ENCODE measurements at regions not wholly inside any gene's neighbourhood (a gene's known extent, or its start where the extent isn't known, plus 50 kb on each side); places are given as distances from the start of the nearest gene placed in this dataset.
"Not testable (repeated sequence)": the region's sequence is repeated elsewhere in the genome, so short reads cannot be mapped to it uniquely, and the experiment has no call there.

DNA sequence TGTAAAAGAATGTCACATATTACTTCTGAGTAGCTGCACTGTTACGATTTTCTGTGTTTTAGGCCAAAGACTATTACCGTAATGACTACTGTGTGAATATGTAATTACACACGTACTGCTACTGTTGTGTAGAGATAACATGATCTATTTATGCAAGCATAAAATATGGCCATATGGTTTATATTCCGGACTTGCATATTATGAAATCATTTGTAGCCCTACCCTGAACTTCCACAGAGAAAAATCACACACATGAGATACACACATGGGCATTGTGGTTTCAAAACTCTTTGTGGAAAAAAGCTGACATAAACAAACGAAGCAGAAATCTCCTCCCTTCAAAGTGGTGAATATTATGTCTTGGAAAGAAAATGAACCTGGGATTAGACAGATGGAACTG lies 373.0 kb upstream of the ADAMTS5 start:
- no peak for DNase-seq
- Mint-ChIP-seq H3K4me1 (no peaks in the 10 kb centered on the region), H3K4me3 (no peak overlapping the region), H3K27me3 (ENCODE audit: insufficient read depth) (no peaks in the 10 kb centered on the region), H3K36me3 (ENCODE audit: low read depth) (no peaks in the 10 kb centered on the region), H3K27ac (no peak overlapping the region), H3K9me3 (no peaks in the 10 kb centered on the region)
- Histone ChIP-seq H3K36me3 (ENCODE audit: control insufficient read depth, insufficient read depth, low read length) (no peaks in the 10 kb centered on the region), H3K27ac (ENCODE audit: low read depth, low read length) (no peak overlapping the region), H3K27me3 (ENCODE audit: control insufficient read depth, insufficient read depth, low read length, poor library complexity, severe bottlenecking) (no peaks in the 10 kb centered on the region), H3K4me1 (ENCODE audit: control insufficient read depth, insufficient read depth, low read length) (no peaks in the 10 kb centered on the region), H3K9ac (ENCODE audit: extremely low read depth, low read length, poor library complexity, severe bottlenecking) (no peak overlapping the region), H3K4me3 (ENCODE audit: low read length) (no peak overlapping the region), H3K9me3 (ENCODE audit: control insufficient read depth, low read length) (no peaks in the 10 kb centered on the region)
- WGBS, 2 experiments (ENCODE audit: insufficient coverage in 1 of 2, insufficient read length in 1 of 2), result 90 to 97% methylated on average over 2 to 5 of the region's 5 CpGs
- TF ChIP-seq, protein P1, sequence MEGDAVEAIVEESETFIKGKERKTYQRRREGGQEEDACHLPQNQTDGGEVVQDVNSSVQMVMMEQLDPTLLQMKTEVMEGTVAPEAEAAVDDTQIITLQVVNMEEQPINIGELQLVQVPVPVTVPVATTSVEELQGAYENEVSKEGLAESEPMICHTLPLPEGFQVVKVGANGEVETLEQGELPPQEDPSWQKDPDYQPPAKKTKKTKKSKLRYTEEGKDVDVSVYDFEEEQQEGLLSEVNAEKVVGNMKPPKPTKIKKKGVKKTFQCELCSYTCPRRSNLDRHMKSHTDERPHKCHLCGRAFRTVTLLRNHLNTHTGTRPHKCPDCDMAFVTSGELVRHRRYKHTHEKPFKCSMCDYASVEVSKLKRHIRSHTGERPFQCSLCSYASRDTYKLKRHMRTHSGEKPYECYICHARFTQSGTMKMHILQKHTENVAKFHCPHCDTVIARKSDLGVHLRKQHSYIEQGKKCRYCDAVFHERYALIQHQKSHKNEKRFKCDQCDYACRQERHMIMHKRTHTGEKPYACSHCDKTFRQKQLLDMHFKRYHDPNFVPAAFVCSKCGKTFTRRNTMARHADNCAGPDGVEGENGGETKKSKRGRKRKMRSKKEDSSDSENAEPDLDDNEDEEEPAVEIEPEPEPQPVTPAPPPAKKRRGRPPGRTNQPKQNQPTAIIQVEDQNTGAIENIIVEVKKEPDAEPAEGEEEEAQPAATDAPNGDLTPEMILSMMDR (conservative IDR thresholded peaks at IDR 0.05), result no peak

DNA sequence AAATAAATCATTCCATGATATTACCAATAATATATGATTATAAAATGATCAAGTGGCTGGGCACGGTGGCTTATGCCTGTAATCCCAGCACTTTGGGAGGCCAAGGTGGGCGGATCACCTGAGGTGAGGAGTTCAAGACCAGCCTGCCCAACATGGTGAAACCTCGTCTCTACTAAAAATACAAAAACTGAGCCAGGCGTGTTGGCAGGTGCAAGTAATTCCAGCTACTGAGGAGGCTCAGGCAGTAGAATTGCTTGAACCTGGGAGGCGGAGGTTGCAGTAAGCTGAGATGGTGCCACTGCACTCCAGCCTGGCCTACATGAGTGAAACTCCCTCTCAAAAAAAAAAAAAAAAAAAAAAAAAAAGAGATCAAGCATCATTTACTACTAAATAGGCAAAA lies 371.1 kb upstream of the ADAMTS5 start:
- H3K9me3 Mint-ChIP-seq; H3K36me3 ChIP-seq (ENCODE audit: control insufficient read depth, insufficient read depth, low read length); H3K36me3 Mint-ChIP-seq (ENCODE audit: low read depth); H3K27me3 ChIP-seq (ENCODE audit: control insufficient read depth, insufficient read depth, low read length, poor library complexity, severe bottlenecking); DNase-seq; H3K27ac Mint-ChIP-seq; H3K4me1 Mint-ChIP-seq; H3K4me1 ChIP-seq (ENCODE audit: control insufficient read depth, insufficient read depth, low read length); H3K9me3 ChIP-seq (ENCODE audit: control insufficient read depth, low read length); H3K27me3 Mint-ChIP-seq (ENCODE audit: insufficient read depth); H3K4me3 ChIP-seq (ENCODE audit: low read length); H3K9ac ChIP-seq (ENCODE audit: extremely low read depth, low read length, poor library complexity, severe bottlenecking); H3K4me3 Mint-ChIP-seq; H3K27ac ChIP-seq (ENCODE audit: low read depth, low read length): not testable (repeated sequence)
- 89 to 95% methylated on average over 4 to 5 of the region's 5 CpGs for WGBS, 2 experiments (ENCODE audit: insufficient coverage in 1 of 2, insufficient read length in 1 of 2)

DNA sequence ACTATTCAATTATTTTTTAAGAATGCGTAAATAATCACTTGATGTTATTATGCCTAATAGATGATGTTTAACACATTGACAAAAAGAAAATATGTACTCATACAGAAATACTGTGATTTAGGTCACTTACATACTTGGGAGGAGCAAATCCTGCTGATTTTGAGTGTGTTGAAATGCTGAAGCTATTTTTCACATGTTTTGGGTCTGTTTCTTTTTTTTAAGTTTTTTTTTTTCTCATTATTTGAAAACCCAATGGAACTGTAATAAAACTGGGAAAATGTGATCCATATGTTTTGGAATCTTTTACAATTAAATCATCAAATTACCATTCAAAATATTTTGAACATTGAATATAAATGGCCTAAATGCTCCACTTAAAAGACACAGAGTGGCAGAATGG lies 366.2 kb upstream of the ADAMTS5 start:
- no peak overlapping the region for H3K4me3 ChIP-seq (ENCODE audit: low read length)
- WGBS, 2 experiments (ENCODE audit: insufficient coverage in 1 of 2, insufficient read length in 1 of 2), result no CpG with 5 or more reads among the region's 1 CpG
- TF ChIP-seq, protein P1 (conservative IDR thresholded peaks at IDR 0.05), result no peak
- H3K27ac ChIP-seq (ENCODE audit: low read depth, low read length), result no peak overlapping the region
- Mint-ChIP-seq H3K36me3 (ENCODE audit: low read depth) (no peaks in the 10 kb centered on the region), H3K27me3 (ENCODE audit: insufficient read depth) (no peaks in the 10 kb centered on the region), H3K4me1 (peaks cover 2% of the 10 kb centered on the region), H3K27ac (no peak overlapping the region), H3K4me3 (no peak overlapping the region), H3K9me3 (peaks cover 3% of the 10 kb centered on the region)
- no peak for DNase-seq
- no peak overlapping the region for H3K9ac ChIP-seq (ENCODE audit: extremely low read depth, low read length, poor library complexity, severe bottlenecking)
- H3K9me3 ChIP-seq (ENCODE audit: control insufficient read depth, low read length), result peaks cover 6% of the 10 kb centered on the region
- H3K36me3 ChIP-seq (ENCODE audit: control insufficient read depth, insufficient read depth, low read length), result no peaks in the 10 kb centered on the region
- no peaks in the 10 kb centered on the region for H3K27me3 ChIP-seq (ENCODE audit: control insufficient read depth, insufficient read depth, low read length, poor library complexity, severe bottlenecking)
- H3K4me1 ChIP-seq (ENCODE audit: control insufficient read depth, insufficient read depth, low read length), result no peaks in the 10 kb centered on the region

DNA sequence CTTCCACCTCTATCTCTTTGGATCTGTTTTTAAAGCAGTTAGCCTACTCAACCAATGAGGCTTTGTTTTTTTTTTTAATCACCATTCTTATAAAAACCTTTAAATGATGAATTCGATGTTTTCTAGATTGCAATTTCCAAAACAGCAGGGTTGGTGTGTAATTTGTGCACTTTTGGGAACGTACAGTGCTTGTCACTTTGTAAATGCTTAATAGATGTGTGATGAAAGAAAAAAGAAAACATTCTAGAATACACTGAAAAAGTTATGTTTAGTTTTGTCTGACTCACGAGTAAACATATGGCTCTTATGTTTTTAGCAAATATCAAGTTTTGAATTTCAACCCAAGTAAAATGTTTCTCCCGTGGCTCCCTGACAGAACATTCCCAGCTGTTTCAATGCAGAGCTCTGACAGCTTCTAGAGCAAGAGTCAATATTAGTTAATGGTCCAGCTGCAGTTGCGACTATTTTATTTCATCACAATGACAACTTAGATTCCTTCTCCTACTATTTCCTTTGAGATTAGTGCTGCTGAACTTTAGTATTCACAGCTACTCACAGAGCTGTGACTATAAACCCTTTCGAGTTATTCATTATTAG lies 362.5 kb upstream of the ADAMTS5 start:
- 85 to 87% methylated on average over 4 to 6 of the region's 6 CpGs for WGBS, 2 experiments (ENCODE audit: insufficient coverage in 1 of 2, insufficient read length in 1 of 2)
- no peaks in the 10 kb centered on the region for H3K4me1 ChIP-seq (ENCODE audit: control insufficient read depth, insufficient read depth, low read length)
- no peaks in the 10 kb centered on the region for H3K27me3 ChIP-seq (ENCODE audit: control insufficient read depth, insufficient read depth, low read length, poor library complexity, severe bottlenecking)
- peaks cover 3% of the 10 kb centered on the region for H3K9me3 ChIP-seq (ENCODE audit: control insufficient read depth, low read length)
- Mint-ChIP-seq H3K9me3 (peaks cover 3% of the 10 kb centered on the region), H3K27me3 (ENCODE audit: insufficient read depth) (no peaks in the 10 kb centered on the region), H3K4me1 (peaks cover 2% of the 10 kb centered on the region), H3K27ac (no peak overlapping the region), H3K36me3 (ENCODE audit: low read depth) (no peaks in the 10 kb centered on the region), H3K4me3 (no peak overlapping the region)
- H3K4me3 ChIP-seq (ENCODE audit: low read length), result no peak overlapping the region
- no peak overlapping the region for H3K9ac ChIP-seq (ENCODE audit: extremely low read depth, low read length, poor library complexity, severe bottlenecking)
- TF ChIP-seq, protein P1 (conservative IDR thresholded peaks at IDR 0.05), result no peak
- DNase-seq, result no peak
- no peak overlapping the region for H3K27ac ChIP-seq (ENCODE audit: low read depth, low read length)
- no peaks in the 10 kb centered on the region for H3K36me3 ChIP-seq (ENCODE audit: control insufficient read depth, insufficient read depth, low read length)

Measured in endodermal cell (in vitro differentiated cells).